NAMALWA (cell line): ENCODE measurements at regions not wholly inside any gene's neighbourhood (a gene's known extent, or its start where the extent isn't known, plus 50 kb on each side); places are given as distances from the start of the nearest gene placed in this dataset.

ENCODE experiments used
- DNase-seq: peaks from one replicate; pipeline ENCODE4 v3.0.0-alpha.2; 2015; ENCODE audit warnings: low spot score

DNA sequence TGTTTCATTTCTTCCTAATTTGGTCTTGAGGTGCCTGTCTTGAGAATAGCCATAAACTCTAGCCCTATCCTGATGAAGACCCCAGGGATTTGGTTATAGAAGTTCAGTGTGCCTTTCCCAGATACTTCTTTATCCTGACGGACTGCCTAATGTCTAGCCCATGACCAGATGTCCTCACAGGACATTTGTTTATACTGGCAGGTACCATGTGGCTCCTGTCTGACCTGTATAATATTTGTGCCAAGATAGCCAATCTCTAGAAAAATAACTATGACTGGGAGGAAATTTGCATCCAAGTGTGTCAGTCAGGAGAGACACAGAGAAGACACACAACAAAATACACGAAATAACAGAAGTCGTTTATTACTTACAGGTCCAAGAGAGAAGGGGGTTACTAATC is 69.2 kb upstream of the MIR17HG start:
- DNase-seq = no peak

DNA sequence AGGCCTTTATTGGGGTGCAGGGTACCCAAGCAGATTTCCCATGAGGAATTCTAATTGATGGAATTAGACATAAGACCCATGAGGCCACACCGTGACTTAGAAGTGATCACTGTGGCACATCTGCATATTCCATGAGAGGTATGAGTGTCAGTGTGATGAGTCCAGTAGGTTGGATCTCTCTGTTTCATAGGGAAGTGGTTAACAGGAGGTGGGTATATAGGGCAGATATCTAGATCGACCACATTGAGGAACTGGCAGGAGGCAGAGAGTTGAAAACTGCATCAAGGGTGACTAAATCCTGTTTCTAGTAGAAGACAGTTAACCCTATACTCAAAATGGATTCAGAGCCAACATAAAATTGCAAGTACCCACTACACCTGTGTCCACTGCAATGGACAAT is 68.6 kb upstream of the MIR17HG start:
- no peak for DNase-seq

DNA sequence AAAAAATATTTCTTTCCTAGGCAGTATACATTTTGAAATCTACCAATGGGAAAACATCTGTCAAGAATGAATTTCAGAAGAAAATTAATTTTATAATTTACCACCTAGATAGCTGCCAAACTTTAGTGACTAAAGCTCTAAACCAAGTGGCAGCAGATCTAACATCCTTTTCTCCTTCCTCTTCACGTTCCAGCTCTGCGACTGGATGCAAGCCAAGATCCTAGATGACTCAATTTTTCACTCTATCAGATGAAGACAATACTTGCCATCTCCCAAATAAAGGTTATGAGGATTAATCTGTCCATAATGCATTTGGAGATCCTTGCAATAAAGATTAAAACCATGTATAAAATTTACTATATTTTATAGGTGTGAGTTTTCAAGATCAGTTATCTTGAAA is 66.7 kb upstream of the MIR17HG start:
- no peak for DNase-seq

DNA sequence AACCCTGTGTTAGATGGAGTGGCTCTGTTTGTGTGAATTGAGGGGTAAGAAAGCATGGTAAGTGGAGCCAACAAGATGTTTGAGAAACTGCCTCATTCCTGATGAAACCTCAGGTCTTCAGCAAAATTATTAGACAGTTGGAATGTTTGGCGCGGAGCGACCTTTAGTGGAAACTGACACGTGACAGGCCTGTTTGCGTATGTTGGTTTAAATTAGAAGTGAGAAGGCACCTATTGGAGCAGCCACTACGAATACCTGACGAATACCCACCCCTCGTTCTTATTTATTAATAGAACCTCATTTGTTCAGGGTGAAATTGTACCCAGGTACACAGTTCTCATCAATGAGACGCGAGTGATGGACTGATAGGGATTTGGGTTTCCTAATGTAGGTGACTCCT is 63.2 kb upstream of the MIR17HG start:
- DNase-seq = no peak

DNA sequence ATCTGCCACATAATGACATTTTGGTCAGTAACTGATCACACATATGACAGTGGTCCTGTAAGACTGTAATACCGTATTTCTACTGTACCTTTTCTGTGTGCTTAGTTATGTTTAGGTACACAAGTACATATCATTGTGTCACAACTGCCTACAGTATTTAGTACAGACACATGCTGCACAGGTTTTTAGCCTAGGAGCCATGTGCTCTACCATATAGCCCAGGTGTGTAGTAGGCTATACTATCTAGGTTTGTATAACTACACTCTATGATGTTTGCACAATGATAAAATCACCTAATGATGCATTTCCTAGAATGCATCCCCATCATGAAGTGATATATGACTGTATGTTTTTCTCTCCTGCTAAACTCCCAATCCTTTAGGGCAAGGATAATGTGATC is 61.2 kb upstream of the MIR17HG start:
- DNase-seq = no peak

DNA sequence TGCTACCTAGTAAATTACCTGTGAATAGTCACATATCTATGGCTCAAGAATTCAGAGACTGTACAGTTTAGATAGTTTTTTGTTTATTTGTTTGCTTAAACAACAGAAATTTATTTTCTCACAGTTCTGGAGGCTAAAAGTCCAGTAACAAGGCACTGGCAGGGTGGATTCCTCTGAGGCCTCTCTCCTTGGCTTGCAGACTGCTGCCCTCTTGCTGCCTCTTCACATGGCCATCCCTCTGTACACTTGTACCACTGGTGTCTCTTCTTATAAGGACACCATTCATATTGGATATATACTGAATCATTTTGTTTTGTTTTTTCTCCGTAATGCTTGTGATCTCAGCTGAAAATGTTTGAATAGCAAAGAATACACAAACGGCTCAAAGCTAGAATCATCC is 56.4 kb upstream of the MIR17HG start:
- DNase-seq = no peak

DNA sequence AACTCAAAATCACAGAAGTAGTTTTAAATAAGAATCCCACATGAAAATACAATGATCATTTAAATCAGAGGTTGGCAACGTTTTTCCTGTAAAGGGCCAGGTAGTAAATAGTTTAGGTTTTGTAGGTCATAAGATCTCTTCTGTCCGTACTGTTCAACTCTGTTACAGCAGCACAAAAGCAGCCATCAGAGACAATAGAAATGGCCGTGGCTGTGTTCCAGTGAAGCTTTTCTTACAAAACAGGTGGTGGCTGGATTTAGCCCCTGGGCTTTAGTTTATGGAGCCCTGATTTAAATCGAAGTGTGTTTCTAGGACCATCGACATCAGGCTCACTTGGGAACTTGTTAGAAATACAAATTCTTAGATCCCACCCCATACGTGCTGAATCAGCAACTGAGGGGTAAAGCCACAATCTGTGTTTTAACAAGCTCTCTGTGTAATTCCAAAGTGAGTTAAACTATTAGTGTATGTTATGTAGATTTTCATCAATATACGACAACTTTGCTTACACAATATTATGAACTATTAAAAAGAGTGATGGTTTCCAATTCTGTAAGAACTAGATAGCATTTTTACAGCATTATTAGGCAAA is 54.8 kb upstream of the MIR17HG start:
- DNase-seq = no peak

DNA sequence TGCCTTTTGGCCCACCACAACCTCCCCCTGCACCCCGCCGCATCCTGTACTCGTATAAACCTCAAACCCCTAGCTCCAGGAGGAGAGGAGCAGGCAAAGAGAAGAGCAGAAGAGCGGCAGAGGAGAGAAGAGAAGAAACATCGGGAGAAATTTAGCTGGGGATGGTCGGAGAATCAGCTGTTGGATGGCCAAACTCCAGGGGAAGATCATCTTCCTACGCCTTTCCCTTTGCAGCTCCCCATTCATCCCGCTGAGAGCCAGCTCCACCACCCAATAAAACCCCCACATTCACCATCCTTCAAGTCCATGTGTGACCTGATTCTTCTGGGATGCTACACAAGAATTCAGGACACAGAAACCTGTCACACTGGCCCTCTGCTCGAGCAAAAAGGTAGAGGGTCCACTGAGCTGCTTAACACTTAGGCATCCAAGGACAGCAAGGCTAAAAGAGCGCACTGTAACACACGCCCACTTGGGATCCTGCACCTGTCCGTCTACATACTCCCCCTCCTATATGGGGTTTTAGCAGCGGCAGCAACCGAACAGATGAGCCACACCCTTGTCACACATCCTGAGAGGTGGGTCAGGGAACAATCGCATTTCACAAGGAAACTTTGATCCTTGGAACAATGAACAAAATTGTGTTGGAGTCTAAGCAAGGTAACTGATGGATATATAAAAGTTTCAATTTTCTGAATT is 51.6 kb upstream of the MIR17HG start:
- DNase-seq = no peak

DNA sequence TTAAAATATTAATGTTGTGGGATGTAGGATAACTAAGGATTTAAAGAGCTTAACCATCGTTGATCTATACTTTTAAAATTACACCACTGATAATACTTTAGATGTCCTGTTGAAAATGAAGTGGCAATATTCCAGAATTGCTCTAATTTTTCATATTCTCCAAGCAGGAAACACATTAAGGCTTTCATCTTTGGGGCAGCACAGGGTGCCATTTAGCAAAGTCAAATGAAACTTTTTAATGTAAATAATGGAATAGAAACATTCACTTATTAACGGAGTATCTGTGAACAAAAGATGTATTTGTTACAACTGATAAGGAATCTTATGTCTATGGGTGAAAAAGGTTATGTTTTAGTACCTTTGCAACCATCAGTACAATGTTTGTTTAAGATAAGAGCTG is 50.0 kb upstream of the MIR17HG start:
- DNase-seq = no peak
